Endothelial cell of umbilical vein (primary cell): ENCODE measurements at regions not wholly inside any gene's neighbourhood (a gene's known extent, or its start where the extent isn't known, plus 50 kb on each side); places are given as distances from the start of the nearest gene placed in this dataset.

Experiments used
- BruUV-seq: library from RNA; stranded (reverse); fragments of 400-500 nt; replicated peaks from 2 replicates; lab custom pipeline; 2021; lab: Mats Ljungman, UMichigan
- CTCF ChIA-PET: fragments of 300-600, 350-600 bp; sonication (Branson Sonifier 250); formaldehyde crosslinking; loops from one replicate; lab custom pipeline; 2021; ENCODE audit warnings: antibody characterized with exemption, inconsistent platforms; lab: Charles Lee
- POLR2A ChIA-PET: fragments of 300-600, 350-600 bp; sonication (Branson Sonifier 250); formaldehyde crosslinking; loops from one replicate; lab custom pipeline; 2021; ENCODE audit warnings: antibody characterized with exemption, inconsistent platforms; lab: Charles Lee
- DNase-seq: peaks from one replicate; pipeline ENCODE4 v3.0.0-alpha.2; 2011; ENCODE audit warnings: low read depth, low spot score
- FAIRE-seq: peaks from 2 replicates; lab custom pipeline; 2011; peaks lifted over from hg19 to GRCh38; lab: Jason Lieb, UNC
- H2AFZ ChIP-seq: 2 replicates; pipeline ENCODE4 v1.6.0; 2012; ENCODE audit warnings: low read depth, low read length, control low read depth, inconsistent platforms
- H3K27ac ChIP-seq: 2 replicates; pipeline ENCODE4 v1.5.1; 2011; ENCODE audit warnings: low read depth, mild to moderate bottlenecking, control low read depth, low read length, moderate library complexity; ENCODE audit not compliant: insufficient read depth
- H3K27me3 ChIP-seq, 2 experiments: 2 replicates each; pipeline versions ENCODE4 v1.6.0 to v1.6.1; 2011; ENCODE audit warnings: low read length in 2 of 2, mixed read lengths in 1 of 2; ENCODE audit not compliant: control insufficient read depth in 2 of 2, insufficient read depth in 2 of 2
- H3K36me3 ChIP-seq, 2 experiments: 2 replicates in 1 of 2; 3 replicates in 1 of 2; pipeline ENCODE4 v1.5.1; 2011; ENCODE audit warnings: low read length in 2 of 2, mild to moderate bottlenecking in 1 of 2, moderate library complexity in 1 of 2; ENCODE audit not compliant: control insufficient read depth in 2 of 2, insufficient read depth in 2 of 2; ENCODE audit errors: extremely low read depth in 1 of 2
- H3K4me1 ChIP-seq: 3 replicates; pipeline ENCODE4 v1.5.1; 2011; ENCODE audit warnings: mild to moderate bottlenecking, low read length; ENCODE audit not compliant: control insufficient read depth, insufficient read depth; ENCODE audit errors: extremely low read depth
- H3K4me2 ChIP-seq: 2 replicates; pipeline ENCODE4 v1.6.1; 2011; ENCODE audit warnings: low read length, control low read depth, mixed read lengths; ENCODE audit not compliant: insufficient read depth
- H3K4me3 ChIP-seq, 3 experiments: fragments of 200-600 bp in 1 of 3; sonication (generic), shearing (Covaris generic) in 1 of 3; replicated peaks in 1 of 3; 2 replicates each; pipeline ENCODE4 v1.5.1; 2011 to 2016; ENCODE audit warnings: control low read depth in 3 of 3, low read length in 3 of 3, mild to moderate bottlenecking in 2 of 3, inconsistent platforms in 1 of 3, low read depth in 1 of 3, moderate library complexity in 1 of 3; ENCODE audit not compliant: insufficient read depth in 1 of 3
- H3K79me2 ChIP-seq: 2 replicates; pipeline ENCODE4 v1.6.0; 2012; ENCODE audit warnings: low read length, inconsistent platforms; ENCODE audit not compliant: control insufficient read depth, insufficient read depth
- H3K9ac ChIP-seq: replicated peaks from 2 replicates; pipeline ENCODE3; 2011; ENCODE audit warnings: low read length, control low read depth; ENCODE audit not compliant: insufficient read depth; ENCODE audit errors: extremely low read depth
- H3K9me1 ChIP-seq: replicated peaks from 3 replicates; pipeline ENCODE4 v1.6.0; 2011; ENCODE audit warnings: mild to moderate bottlenecking, low read length; ENCODE audit not compliant: control insufficient read depth, insufficient read depth; ENCODE audit errors: extremely low read depth
- H3K9me3 ChIP-seq: replicated peaks from 2 replicates; pipeline ENCODE4 v1.5.1; 2012; ENCODE audit warnings: low read length, inconsistent platforms; ENCODE audit not compliant: control insufficient read depth, insufficient read depth
- H4K20me1 ChIP-seq: replicated peaks from 2 replicates; pipeline ENCODE3; 2011; ENCODE audit warnings: mild to moderate bottlenecking, low read length; ENCODE audit not compliant: control insufficient read depth, insufficient read depth; ENCODE audit errors: extremely low read depth
- EZH2 ChIP-seq: IDR thresholded peaks from 2 replicates; pipeline ENCODE4 v1.6.1; 2012; ENCODE audit warnings: borderline replicate concordance, low read depth, mild to moderate bottlenecking, moderate library complexity, low read length, inconsistent platforms; ENCODE audit not compliant: severe bottlenecking
- FOS ChIP-seq: IDR thresholded peaks from 2 replicates; pipeline ENCODE4 v1.6.1; 2011; ENCODE audit warnings: mild to moderate bottlenecking, low read length, moderate library complexity, borderline replicate concordance; ENCODE audit not compliant: insufficient read depth
- GATA2 ChIP-seq: IDR thresholded peaks from 2 replicates; pipeline ENCODE4 v1.7.0; 2011; ENCODE audit warnings: low read depth, mild to moderate bottlenecking, moderate library complexity, mixed read lengths, low read length; ENCODE audit not compliant: insufficient read length, insufficient read depth
- JUN ChIP-seq: IDR thresholded peaks from 2 replicates; pipeline ENCODE4 v1.6.1; 2011; ENCODE audit warnings: borderline replicate concordance, low read depth; ENCODE audit not compliant: insufficient read length, insufficient read depth
- MYC ChIP-seq: IDR thresholded peaks from one replicate; pipeline ENCODE4 v1.6.1; 2011; ENCODE audit warnings: mild to moderate bottlenecking, low read depth, low read length
- POLR2A ChIP-seq: IDR thresholded peaks from 2 replicates; pipeline ENCODE4 v1.6.1; 2012; ENCODE audit warnings: low read depth, mild to moderate bottlenecking, control low read depth, low read length
- POLR2AphosphoS5 ChIP-seq: IDR thresholded peaks from 2 replicates; pipeline ENCODE4 v1.6.1; 2012; ENCODE audit warnings: low read depth, mild to moderate bottlenecking, control low read depth, low read length, moderate library complexity; ENCODE audit not compliant: insufficient read depth
- dilution Hi-C: fragments of 300-500 bp; cut with MboI; formaldehyde crosslinking; loops from one replicate; pipeline ENCODE4 v1.15.0; 2019; ENCODE audit warnings: low sequenced_read_pairs; ENCODE audit not compliant: extremely low pct_ligation_motif_present
- intact Hi-C: fragments of 100-400 bp; cut with micrococcal nuclease; formaldehyde crosslinking; loops from one replicate; pipeline ENCODE4 v1.10.0; 2022
- TF ChIP-seq, protein P1 (sequence below): IDR thresholded peaks from 2 replicates; pipeline ENCODE4 v1.6.1; 2011; ENCODE audit not compliant: insufficient read depth, insufficient read length
- TF ChIP-seq, protein P2 (sequence below), 2 donors: IDR thresholded peaks; 1 replicate in 1 of 2; 2 replicates in 1 of 2; pipeline ENCODE4 v1.5.1; 2011; ENCODE audit warnings: low read length in 2 of 2, mild to moderate bottlenecking in 2 of 2, moderate library complexity in 2 of 2, control low read depth in 1 of 2, inconsistent platforms in 1 of 2, low read depth in 1 of 2; ENCODE audit not compliant: insufficient read depth in 1 of 2; ENCODE audit errors: extremely low read depth in 1 of 2

DNA sequence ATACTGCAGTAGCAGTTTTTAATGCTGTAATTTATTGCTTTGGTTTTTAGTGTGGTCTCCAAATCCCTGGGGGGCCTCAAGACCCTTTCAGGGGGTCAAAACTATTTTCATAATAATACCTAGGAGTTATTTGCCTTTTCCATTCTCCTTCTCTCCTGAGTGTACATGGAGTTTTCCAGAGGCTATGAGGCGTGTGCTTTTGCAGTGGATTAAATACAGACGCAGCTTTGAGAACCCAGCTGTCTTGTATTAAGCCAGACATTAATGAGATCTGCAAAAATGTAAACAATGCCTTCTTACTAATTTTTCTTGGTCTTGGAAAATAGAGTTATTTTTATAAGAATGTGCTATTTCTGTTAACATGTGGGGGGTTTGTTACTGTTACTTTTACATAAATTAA is 68.6 kb downstream of the SLC25A47 start:
- TF ChIP-seq POLR2AphosphoS5 (no peak), POLR2A (no peak), FOS (no peak), EZH2 (no peak), MYC (no peak), JUN (no peak), GATA2 (no peak)
- TF ChIP-seq, protein P1, sequence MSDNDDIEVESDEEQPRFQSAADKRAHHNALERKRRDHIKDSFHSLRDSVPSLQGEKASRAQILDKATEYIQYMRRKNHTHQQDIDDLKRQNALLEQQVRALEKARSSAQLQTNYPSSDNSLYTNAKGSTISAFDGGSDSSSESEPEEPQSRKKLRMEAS: no peak
- TF ChIP-seq, protein P2, sequence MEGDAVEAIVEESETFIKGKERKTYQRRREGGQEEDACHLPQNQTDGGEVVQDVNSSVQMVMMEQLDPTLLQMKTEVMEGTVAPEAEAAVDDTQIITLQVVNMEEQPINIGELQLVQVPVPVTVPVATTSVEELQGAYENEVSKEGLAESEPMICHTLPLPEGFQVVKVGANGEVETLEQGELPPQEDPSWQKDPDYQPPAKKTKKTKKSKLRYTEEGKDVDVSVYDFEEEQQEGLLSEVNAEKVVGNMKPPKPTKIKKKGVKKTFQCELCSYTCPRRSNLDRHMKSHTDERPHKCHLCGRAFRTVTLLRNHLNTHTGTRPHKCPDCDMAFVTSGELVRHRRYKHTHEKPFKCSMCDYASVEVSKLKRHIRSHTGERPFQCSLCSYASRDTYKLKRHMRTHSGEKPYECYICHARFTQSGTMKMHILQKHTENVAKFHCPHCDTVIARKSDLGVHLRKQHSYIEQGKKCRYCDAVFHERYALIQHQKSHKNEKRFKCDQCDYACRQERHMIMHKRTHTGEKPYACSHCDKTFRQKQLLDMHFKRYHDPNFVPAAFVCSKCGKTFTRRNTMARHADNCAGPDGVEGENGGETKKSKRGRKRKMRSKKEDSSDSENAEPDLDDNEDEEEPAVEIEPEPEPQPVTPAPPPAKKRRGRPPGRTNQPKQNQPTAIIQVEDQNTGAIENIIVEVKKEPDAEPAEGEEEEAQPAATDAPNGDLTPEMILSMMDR (IDR thresholded peaks at IDR 0.05; ENCODE audit: extremely low read depth in 1 of 2, insufficient read depth in 1 of 2, low read depth in 1 of 2, low read length in 2 of 2): no peak
- Histone ChIP-seq H3K4me2 (no peak overlapping the region), H3K4me1 (peaks cover 14% of the 10 kb centered on the region), H3K79me2 (peaks cover 5% of the 10 kb centered on the region), H2AFZ (no peak overlapping the region), H3K9me1 (no peaks in the 10 kb centered on the region), H3K36me3 (no peaks in the 10 kb centered on the region), H3K27me3 (no peaks in the 10 kb centered on the region), H3K27ac (no peak overlapping the region), H3K4me3 (no peak overlapping the region), H4K20me1 (no peaks in the 10 kb centered on the region), H3K9me3 (no peaks in the 10 kb centered on the region), H3K9ac (no peak overlapping the region)
- BruUV-seq: no TSS peak
- dilution Hi-C loops (no loop called here), intact Hi-C loops (no loop called here)
- ChIA-PET CTCF (interaction anchor here (1.0 to 4.8 kb wide), 4 partner anchors 9 to 254 kb away, joined by 3 to 22 read pairs (median 4); no protein-coding TSS in a partner anchor), POLR2A (no interaction called here)
- FAIRE-seq (no peak), DNase-seq (no peak)
